Astrocyte of the cerebellum (primary cell): ENCODE measurements at regions not wholly inside any gene's neighbourhood (a gene's known extent, or its start where the extent isn't known, plus 50 kb on each side); places are given as distances from the start of the nearest gene placed in this dataset.

Experiments used
- DNase-seq: peaks from one replicate; pipeline ENCODE4 v3.0.0-alpha.2; 2011; ENCODE audit warnings: low read depth
- H3K4me3 ChIP-seq: 2 replicates; pipeline ENCODE4 v1.5.1; 2011; ENCODE audit warnings: mild to moderate bottlenecking, low read depth, low read length, moderate library complexity
- in situ Hi-C: cut with HindIII; loops from 2 replicates; pipeline ENCODE4 v1.10.0; 2017; ENCODE audit warnings: low sequenced_read_pairs
- TF ChIP-seq, protein P1 (sequence below): IDR thresholded peaks from 2 replicates; pipeline ENCODE4 v1.5.1; 2012; ENCODE audit warnings: low read length, low read depth, moderate library complexity, mild to moderate bottlenecking; ENCODE audit errors: missing control alignments

DNA sequence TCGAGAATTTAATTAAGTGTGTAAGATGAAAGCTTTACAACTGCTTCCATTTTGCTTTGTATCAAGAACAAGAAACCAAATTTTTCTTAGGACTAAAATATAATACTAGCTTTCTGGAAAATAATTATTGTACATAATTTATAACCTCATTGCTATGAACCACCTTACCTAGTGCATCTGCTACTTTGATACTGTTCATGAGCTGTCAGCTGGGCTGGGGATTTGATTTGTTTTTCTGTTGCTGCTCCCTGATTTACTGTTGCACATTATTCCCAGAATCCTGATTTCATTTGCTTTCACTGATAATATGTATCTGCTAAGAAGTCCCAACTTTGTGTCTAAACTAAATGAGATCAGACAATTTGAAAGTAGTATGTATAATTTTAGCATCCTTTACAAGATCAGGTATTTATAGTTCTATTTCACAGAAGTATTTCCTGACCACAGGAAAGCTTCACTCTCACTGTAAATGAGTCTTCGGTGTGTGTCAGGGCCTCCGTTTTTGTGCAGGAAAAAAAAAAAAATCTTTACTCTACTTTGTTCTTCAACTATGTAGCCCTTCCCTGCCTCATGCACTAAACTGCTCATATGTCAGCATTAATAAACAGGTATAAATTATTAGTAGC lies 105.6 kb upstream of the CCDC150 start:
- DNase-seq, result no peak
- no peak overlapping the region for H3K4me3 ChIP-seq
- in situ Hi-C loops, result no loop called here
- TF ChIP-seq, protein P1, sequence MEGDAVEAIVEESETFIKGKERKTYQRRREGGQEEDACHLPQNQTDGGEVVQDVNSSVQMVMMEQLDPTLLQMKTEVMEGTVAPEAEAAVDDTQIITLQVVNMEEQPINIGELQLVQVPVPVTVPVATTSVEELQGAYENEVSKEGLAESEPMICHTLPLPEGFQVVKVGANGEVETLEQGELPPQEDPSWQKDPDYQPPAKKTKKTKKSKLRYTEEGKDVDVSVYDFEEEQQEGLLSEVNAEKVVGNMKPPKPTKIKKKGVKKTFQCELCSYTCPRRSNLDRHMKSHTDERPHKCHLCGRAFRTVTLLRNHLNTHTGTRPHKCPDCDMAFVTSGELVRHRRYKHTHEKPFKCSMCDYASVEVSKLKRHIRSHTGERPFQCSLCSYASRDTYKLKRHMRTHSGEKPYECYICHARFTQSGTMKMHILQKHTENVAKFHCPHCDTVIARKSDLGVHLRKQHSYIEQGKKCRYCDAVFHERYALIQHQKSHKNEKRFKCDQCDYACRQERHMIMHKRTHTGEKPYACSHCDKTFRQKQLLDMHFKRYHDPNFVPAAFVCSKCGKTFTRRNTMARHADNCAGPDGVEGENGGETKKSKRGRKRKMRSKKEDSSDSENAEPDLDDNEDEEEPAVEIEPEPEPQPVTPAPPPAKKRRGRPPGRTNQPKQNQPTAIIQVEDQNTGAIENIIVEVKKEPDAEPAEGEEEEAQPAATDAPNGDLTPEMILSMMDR, result no peak

DNA sequence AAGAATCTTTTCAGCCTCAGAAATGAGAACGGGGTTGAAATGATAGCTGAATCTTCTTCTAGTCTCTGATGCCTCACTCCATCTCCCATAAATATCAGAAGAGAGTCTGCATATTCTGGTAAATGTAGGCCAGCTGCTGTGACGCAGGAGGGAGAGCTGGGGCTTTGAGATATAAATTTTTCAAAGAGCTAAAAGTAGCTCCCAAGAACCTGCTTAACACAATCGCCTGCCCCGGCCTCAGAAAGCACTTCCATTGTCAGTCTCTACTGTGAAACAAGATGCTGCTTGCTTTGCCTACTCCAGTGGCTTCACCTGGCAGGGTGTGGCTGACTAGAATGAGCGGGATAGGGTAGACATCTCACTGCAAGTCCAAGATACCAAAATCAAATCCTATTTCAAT lies 105.0 kb upstream of the CCDC150 start:
- TF ChIP-seq, protein P1, result no peak
- in situ Hi-C loops, result no loop called here
- no peak for DNase-seq

DNA sequence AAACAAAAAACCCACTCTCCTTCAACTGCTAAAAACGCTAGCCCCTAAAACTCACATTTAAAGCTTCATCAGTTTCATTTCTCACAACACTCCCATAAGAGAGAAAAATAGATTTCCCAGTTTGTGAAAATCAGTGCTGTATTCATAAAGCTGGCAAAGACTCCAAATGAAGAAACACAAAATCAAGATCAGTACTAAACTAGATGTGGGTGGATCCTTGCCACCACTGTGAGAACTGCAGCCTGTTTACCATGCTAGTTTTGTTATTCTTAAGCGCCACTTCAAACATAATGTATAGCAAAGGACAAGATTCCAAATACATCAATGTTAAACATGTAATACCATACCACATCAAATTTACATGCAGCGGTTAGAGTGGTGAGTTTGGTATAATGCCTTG lies 104.5 kb upstream of the CCDC150 start:
- no peak overlapping the region for H3K4me3 ChIP-seq
- no peak for DNase-seq
- TF ChIP-seq, protein P1, result no peak
- in situ Hi-C loops, result no loop called here

More for the DNA sequence above, 105.0 kb upstream of the CCDC150 start:
- H3K4me3 ChIP-seq, result no peak overlapping the region

DNA sequence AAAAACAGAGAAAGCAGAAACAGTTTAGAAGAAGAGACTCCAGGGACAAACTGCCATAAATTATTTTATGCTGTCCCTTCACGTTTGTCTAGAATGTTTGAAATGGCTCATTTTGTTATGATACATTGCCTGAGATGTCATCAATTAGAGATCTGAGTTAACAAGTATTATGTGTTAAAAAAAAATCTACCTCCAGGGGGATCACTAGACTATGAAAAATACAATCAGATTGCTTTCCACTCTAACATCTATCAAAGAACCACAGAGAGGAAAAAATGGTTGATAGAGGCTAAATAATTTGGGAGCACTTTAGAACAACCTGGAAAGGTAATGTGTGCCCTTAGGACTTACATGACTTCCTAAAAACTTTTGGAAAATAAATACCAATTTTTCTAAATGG lies 103.8 kb upstream of the CCDC150 start:
- H3K4me3 ChIP-seq, result no peak overlapping the region
- in situ Hi-C loops, result no loop called here
- DNase-seq, result no peak
- TF ChIP-seq, protein P1, result no peak

DNA sequence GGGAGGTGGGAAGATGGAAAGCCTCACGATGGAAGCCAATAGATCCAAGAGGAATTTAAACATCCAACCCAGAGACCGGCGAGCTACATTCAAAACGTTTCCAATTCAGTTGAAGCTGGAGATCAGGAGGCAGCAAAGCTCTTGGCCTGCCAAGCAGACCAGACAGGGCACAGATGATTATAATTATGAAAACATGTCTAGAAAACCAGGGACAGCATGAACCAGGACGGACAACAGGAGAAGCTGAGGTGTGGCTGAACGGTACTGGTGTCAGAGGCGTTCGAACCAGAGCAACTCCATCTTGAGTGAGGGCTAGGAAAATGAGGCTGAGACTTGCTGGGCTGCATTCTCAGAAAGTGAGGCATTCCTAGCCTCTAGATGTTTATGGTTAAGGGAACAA lies 102.2 kb upstream of the CCDC150 start:
- TF ChIP-seq, protein P1, result no peak
- in situ Hi-C loops, result no loop called here
- DNase-seq, result no peak
- no peak overlapping the region for H3K4me3 ChIP-seq

DNA sequence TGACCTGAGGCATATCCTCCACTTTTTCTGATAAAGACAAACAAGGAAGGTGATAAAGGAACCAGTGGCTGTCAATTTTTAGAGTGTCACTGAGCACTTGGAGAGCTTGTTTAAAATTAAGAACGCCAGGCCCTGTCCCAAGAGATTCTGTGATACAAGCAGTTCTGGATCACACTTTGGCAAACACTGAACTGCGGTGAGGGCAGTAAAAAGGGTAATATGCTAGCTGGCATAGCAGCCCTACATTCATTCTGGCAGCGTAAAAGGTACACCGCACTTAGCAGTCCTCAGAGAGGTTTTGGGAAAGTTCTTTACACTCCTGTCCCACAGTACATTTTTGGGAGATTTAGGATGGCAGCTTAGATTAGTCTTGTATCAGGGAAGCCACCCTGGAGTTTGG lies 101.3 kb upstream of the CCDC150 start:
- in situ Hi-C loops, result no loop called here
- H3K4me3 ChIP-seq, result no peak overlapping the region
- no peak for DNase-seq
- TF ChIP-seq, protein P1, result no peak
